Gastroesophageal sphincter (tissue), 3 donors: ENCODE measurements at regions not wholly inside any gene's neighbourhood (a gene's known extent, or its start where the extent isn't known, plus 50 kb on each side); places are given as distances from the start of the nearest gene placed in this dataset.

ENCODE experiments used
- CTCF ChIP-seq, 4 experiments: fragments of 200-600 bp in 2 of 4; fragments of 450-650 bp in 2 of 4; sonication (generic) in 1 of 4; IDR thresholded peaks; one replicate each; pipeline ENCODE4 v1.5.1; 2017 to 2019; ENCODE audit warnings: antibody characterized with exemption in 4 of 4, mild to moderate bottlenecking in 2 of 4, moderate library complexity in 2 of 4
- EP300 ChIP-seq: sonication (generic); formaldehyde crosslinking; IDR thresholded peaks from one replicate; pipeline ENCODE4 v1.6.1; 2017; ENCODE audit warnings: antibody characterized with exemption, mild to moderate bottlenecking
- POLR2A ChIP-seq, 2 donors: fragments of 450-650 bp; IDR thresholded peaks; one replicate each; pipeline ENCODE4 v1.6.1; 2017; ENCODE audit warnings: antibody characterized with exemption in 2 of 2, mild to moderate bottlenecking in 2 of 2, moderate library complexity in 1 of 2
- POLR2AphosphoS5 ChIP-seq: sonication (generic); formaldehyde crosslinking; IDR thresholded peaks from one replicate; pipeline ENCODE4 v1.6.1; 2017; ENCODE audit warnings: antibody characterized with exemption

GRCh38 chr10:112087953-112088456 is 95.6 kb downstream of the GPAM start:
- TF ChIP-seq POLR2A (IDR thresholded peaks at IDR 0.05), result no peak
- TF ChIP-seq CTCF (IDR thresholded peaks at IDR 0.05), result no peak
- no peak for TF ChIP-seq POLR2AphosphoS5
- TF ChIP-seq EP300, result no peak
